NCI-H146 (cell line): ENCODE measurements at regions not wholly inside any gene's neighbourhood (a gene's known extent, or its start where the extent isn't known, plus 50 kb on each side); places are given as distances from the start of the nearest gene placed in this dataset.

Source experiments
- DNase-seq: peaks from one replicate; lab custom pipeline; 2025; lab: John Stamatoyannopoulos, UW

DNA sequence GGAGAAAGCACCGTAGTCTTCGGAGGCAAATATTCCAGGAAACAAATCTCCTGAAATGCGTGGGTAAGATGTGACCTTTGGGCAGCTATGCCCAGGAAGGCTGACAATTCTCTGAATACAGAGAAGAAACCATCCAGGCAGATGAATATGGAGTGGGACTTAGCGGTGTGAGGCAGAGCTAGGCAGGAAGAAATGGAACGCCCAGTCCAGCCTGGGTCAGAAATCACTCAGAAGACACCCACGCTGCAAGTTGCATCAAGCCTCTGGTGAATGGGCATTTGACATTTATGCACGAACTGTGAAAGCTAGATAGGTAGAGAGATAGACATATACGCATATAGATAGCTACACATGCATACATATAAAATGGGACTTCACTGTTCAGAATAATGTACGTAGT, 498.5 kb downstream of the QKI start:
- DNase-seq: no peak

- no peak for DNase-seq
These were observed 491.6 kb downstream of the QKI start for GRCh38 chr6:163906006-163906710.

DNA sequence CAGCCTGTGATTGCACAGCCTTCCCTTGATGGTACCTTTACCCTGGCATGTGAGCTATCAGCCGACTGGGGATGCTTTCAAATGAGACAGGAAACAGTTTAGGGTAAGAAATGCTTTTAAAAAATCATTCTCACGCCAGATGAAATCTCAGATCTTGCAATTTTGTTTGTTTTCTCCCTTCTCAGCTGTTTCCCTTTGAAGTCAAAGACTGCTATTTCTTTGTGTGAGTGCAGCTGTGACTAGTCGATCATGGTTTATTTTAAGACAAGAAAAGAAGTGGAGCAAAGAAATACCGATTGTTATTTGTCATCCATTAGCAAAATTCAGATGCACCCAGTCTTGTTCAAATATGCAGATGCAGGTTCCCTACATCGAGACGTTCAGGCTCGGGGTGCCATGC, 489.7 kb downstream of the QKI start:
- DNase-seq: no peak

DNA sequence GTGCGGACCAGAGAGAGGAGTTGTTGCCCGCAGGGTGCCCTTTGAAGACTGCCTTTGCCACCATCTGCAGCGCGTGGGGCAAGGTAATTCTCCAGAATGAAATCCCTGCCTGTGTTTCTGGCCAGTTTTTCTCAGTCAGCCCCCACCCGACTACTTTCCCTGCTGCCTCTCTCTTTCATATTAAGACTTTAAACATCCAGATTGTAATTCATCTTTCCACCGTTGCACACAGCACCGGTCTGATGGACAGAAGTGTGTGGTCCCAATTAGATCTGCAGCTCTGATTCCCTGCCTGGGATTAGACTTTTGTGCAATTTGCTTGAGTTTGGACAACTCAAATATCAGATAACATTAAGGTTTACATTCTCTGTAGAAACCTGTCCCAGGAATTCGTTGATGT, 489.0 kb downstream of the QKI start:
- DNase-seq: no peak

DNA sequence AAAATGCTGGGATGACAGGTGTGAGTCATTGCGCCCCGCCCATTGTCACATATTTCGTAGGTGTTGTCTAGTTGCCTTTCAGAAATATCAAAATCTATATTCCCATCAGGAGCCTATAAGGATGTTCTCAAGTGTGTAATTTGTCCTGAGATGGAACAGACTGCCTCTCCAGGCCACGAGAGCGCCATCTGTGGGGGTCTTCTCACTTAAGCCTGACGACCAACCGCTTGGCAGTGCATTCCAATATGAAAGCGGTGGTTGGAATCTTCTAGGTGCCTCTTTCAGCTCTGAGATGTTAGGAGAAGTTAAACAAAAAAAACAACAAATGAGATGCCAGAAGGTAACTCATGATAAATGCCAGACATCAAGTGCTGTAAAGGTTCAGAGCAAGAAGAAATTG, 488.5 kb downstream of the QKI start:
- no peak for DNase-seq

DNA sequence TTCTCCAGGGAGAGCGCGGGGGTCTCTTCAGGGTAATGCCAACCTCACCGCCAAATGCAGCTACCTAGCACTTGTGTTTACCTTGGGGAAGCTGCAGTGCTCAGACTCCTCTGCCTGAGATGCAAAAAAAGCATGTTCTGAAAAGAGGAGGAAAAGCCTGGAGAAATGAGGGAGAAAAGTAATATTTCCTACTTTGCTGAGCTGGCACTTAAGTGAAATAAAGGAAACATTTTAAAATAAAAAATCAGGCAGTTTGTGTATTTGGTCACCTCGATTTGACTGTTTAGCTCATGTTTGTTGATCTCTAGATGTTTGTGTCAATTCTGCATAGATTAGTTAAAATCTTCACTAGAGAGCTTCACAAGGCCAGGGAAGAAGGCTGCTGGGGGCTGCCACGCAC, 487.2 kb downstream of the QKI start:
- DNase-seq: no peak

- no peak for DNase-seq
These were observed 486.1 kb downstream of the QKI start for GRCh38 chr6:163900570-163900969.

GRCh38 chr6:163897669-163898068, 483.2 kb downstream of the QKI start:
- DNase-seq: no peak

GRCh38 chr6:163897030-163897429, 482.5 kb downstream of the QKI start:
- DNase-seq: no peak

DNA sequence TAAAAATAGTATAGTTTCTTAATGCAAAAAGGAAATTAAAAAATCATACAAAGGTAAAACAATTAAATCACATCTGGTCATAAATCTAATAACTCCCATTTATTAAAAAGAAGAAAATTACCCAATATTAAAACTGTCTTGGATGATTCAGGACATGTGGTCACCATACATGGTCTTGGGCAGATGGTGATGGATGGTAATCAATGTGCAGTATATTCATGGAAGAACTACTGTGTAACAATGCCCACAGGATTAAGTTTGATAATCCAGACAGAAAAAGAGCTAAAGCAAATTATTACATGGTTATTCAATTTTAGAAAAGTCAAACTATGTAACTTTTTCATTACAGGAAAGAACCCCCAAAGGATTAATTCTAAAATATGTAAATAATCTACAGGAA, 480.6 kb downstream of the QKI start:
- no peak for DNase-seq

GRCh38 chr6:163893609-163894189, 479.2 kb downstream of the QKI start:
- DNase-seq: no peak

DNA sequence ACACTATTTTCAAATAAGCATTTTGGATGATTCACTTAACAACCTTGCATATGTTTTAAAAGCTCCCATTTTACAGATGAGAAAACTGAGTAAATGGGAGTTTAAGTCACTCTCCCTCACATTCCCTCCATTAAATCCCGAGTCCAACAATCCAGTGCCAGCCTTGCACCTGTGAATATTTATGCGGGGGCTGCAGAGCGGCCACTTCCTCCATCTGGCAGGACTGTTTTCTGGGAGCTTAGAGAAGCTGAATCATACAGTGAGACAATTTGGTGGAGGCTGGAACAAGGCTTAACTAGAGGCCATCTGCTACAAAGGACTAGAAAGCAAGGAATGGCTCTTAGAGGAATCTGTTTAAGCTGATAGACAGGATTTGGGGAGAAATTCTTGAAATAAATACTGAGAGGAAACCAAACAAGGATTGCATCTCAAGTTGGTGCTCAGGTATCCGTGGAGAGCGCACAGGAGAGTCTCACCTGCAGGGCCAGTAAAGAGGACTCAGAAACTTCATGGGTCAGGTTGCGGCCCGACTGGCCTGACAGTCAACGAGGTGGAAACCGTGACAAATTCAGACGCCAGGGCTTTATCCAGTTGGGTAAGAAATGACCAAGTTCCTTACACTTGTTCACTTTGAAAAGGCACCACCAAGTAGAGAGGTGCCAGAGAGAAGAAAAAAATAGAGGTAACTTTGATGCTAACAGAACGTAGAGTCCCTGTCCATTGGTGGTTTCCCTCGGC, 478.5 kb downstream of the QKI start:
- DNase-seq: no peak

- DNase-seq: no peak
These were observed 475.5 kb downstream of the QKI start for GRCh38 chr6:163889904-163890514.

- DNase-seq: no peak
These were observed 473.7 kb downstream of the QKI start for GRCh38 chr6:163888030-163888819.

GRCh38 chr6:163886428-163886827, 471.9 kb downstream of the QKI start:
- no peak for DNase-seq

- DNase-seq: no peak
These were observed 469.5 kb downstream of the QKI start for GRCh38 chr6:163883984-163884383.

GRCh38 chr6:163878698-163879097, 464.2 kb downstream of the QKI start:
- no peak for DNase-seq

- peak; percentile 49 for DNase-seq
These were observed 463.5 kb downstream of the QKI start for GRCh38 chr6:163877877-163878639.

DNA sequence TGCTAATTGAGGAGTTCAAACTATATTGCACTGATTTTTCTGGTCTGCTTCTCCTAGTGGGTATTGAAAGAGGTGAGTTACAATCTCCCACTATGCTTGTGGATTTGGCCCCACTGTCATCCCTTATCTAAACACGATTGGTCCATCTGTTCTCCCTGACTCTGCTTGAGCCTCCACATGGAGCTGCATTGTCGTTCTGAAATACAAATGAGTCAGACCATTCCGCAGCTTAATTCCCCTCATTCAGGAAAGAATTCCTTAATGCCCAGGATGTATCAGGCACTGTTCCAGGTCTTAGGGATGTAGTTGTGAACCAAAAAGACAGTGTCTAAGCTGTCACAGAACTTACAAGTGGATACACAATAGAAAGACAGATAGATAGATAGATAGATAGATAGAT, 461.9 kb downstream of the QKI start:
- no peak for DNase-seq

DNA sequence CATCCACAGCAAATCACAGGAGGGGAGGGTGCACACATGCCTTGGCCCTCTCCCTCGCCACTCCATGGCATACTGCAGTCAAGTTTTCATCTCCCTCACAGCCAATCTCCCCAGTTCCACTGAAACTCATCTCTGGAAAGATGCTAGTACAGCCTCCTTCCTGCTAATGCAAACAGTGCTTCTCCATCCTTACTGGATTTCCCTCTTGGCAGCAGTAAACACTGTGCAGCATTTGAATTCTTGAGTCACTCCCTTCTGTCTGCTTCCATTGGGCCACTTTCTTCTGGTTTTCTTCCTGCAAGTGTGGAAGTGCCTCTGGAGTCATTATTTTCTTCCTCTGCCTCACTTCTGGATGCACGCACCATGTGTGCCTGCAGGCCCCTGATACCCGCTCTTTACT, 460.3 kb downstream of the QKI start:
- DNase-seq: no peak

GRCh38 chr6:163872335-163872734, 457.8 kb downstream of the QKI start:
- no peak for DNase-seq
